ENCODE measurements at regions not wholly inside any gene's neighbourhood (a gene's known extent, or its start where the extent isn't known, plus 50 kb on each side); places are given as distances from the start of the nearest gene placed in this dataset.

- TF ChIP-seq REST (IDR thresholded peaks at IDR 0.05) (no peak), CTCF (IDR thresholded peaks at IDR 0.05; ENCODE audit: low read depth, low read length, missing input control) (no peak), TAF1 (conservative IDR thresholded peaks at IDR 0.05) (no peak), YY1 (IDR thresholded peaks at IDR 0.05) (no peak), EGR1 (IDR thresholded peaks at IDR 0.05; ENCODE audit: low read depth in 2 of 2) (no peak), RAD21 (IDR thresholded peaks at IDR 0.05) (no peak), JUND (IDR thresholded peaks at IDR 0.05) (no peak), MAX (IDR thresholded peaks at IDR 0.05) (no peak), FOXA1 (IDR thresholded peaks at IDR 0.05) (no peak), RXRA (IDR thresholded peaks at IDR 0.05) (no peak), GABPA (IDR thresholded peaks at IDR 0.05 in 1 of 2, conservative IDR thresholded peaks at IDR 0.05 in 1 of 2) (no peak), ATF3 (IDR thresholded peaks at IDR 0.05) (no peak), FOXA2 (IDR thresholded peaks at IDR 0.05) (no peak)
Measured at GRCh38 chr7:114225784-114226183, 188.8 kb upstream of the FOXP2 start.

Data from liver (tissue), 3 donors.